ENCODE measurements at regions not wholly inside any gene's neighbourhood (a gene's known extent, or its start where the extent isn't known, plus 50 kb on each side); places are given as distances from the start of the nearest gene placed in this dataset.

GRCh38 chrX:7399373-7399772, 251.4 kb upstream of the PUDP start:
- Histone ChIP-seq H3K4me1 (replicated peaks) (no peaks in the 10 kb centered on the region), H3K9me3 (no peaks in the 10 kb centered on the region), H3K27me3 (replicated peaks; ENCODE audit: insufficient read depth) (no peaks in the 10 kb centered on the region), H3K27ac (no peak overlapping the region), H3K4me3 (no peak overlapping the region), H3K36me3 (no peaks in the 10 kb centered on the region)
- WGBS: 95% methylated on average over 2 of the region's 2 CpGs
- intact Hi-C loops (cut with DNase I): no loop called here
- TF ChIP-seq CTCF (IDR thresholded peaks at IDR 0.05) (no peak), POLR2A (IDR thresholded peaks at IDR 0.05) (no peak), POLR2AphosphoS5 (IDR thresholded peaks at IDR 0.05) (no peak)
- no peak for DNase-seq (ENCODE audit: low spot score)

GRCh38 chrX:7390441-7390840, 242.5 kb upstream of the PUDP start:
- Histone ChIP-seq H3K27ac (no peak overlapping the region), H3K27me3 (replicated peaks; ENCODE audit: insufficient read depth) (no peaks in the 10 kb centered on the region), H3K4me3 (no peak overlapping the region), H3K4me1 (replicated peaks) (no peaks in the 10 kb centered on the region), H3K36me3 (no peaks in the 10 kb centered on the region), H3K9me3 (no peaks in the 10 kb centered on the region)
- TF ChIP-seq CTCF (IDR thresholded peaks at IDR 0.05): no peak
- WGBS: 77% methylated on average over 2 of the region's 2 CpGs
- intact Hi-C loops (cut with DNase I): no loop called here
- DNase-seq (ENCODE audit: low spot score): no peak

GRCh38 chrX:7389576-7389975, 241.6 kb upstream of the PUDP start:
- intact Hi-C loops (cut with DNase I): no loop called here
- TF ChIP-seq CTCF (IDR thresholded peaks at IDR 0.05) (no peak), POLR2AphosphoS5 (IDR thresholded peaks at IDR 0.05) (no peak), POLR2A (IDR thresholded peaks at IDR 0.05) (no peak)
- Histone ChIP-seq H3K36me3 (no peaks in the 10 kb centered on the region), H3K27ac (no peak overlapping the region), H3K4me1 (replicated peaks) (no peaks in the 10 kb centered on the region), H3K27me3 (replicated peaks; ENCODE audit: insufficient read depth) (no peaks in the 10 kb centered on the region), H3K9me3 (no peaks in the 10 kb centered on the region), H3K4me3 (no peak overlapping the region)
- no peak for DNase-seq (ENCODE audit: low spot score)
- 22% methylated on average over 2 of the region's 2 CpGs for WGBS

DNA sequence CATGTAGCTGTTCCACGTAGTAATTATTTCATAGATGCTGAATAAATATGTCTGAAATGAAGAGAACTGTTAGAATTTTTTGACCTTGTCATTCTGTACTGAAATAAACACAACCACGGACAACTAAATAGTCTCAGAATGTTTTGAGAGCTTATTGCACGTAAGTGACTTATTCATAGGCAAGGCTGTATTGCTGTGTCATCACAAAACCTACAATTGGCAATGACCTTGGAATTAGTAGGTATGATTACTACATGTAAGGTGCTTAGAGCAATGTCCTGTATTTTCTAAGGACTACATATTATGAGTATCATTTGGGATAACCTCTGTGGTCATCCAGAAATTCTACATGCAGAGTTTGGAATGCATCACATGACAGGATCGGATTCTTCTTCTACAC, 237.2 kb upstream of the PUDP start:
- Histone ChIP-seq H3K4me3 (no peak overlapping the region), H3K4me1 (replicated peaks) (no peaks in the 10 kb centered on the region), H3K36me3 (no peaks in the 10 kb centered on the region), H3K27ac (no peak overlapping the region), H3K9me3 (no peaks in the 10 kb centered on the region), H3K27me3 (replicated peaks; ENCODE audit: insufficient read depth) (no peaks in the 10 kb centered on the region)
- TF ChIP-seq POLR2A (IDR thresholded peaks at IDR 0.05) (no peak), CTCF (IDR thresholded peaks at IDR 0.05) (no peak), POLR2AphosphoS5 (IDR thresholded peaks at IDR 0.05) (no peak)
- DNase-seq (ENCODE audit: low spot score): no peak
- 88% methylated on average over 4 of the region's 4 CpGs for WGBS
- intact Hi-C loops (cut with DNase I): no loop called here

GRCh38 chrX:7378406-7378805, 230.5 kb upstream of the PUDP start:
- no peak overlapping the region for H3K27ac ChIP-seq
- no peak for DNase-seq (ENCODE audit: low spot score)
- intact Hi-C loops (cut with DNase I): no loop called here

More at GRCh38 chrX:7378406-7378805, 230.5 kb upstream of the PUDP start:
- WGBS: 70% methylated on average over 2 of the region's 3 CpGs
- Histone ChIP-seq H3K9me3 (no peaks in the 10 kb centered on the region), H3K4me1 (replicated peaks) (no peaks in the 10 kb centered on the region), H3K27me3 (replicated peaks; ENCODE audit: insufficient read depth) (no peaks in the 10 kb centered on the region), H3K4me3 (no peak overlapping the region), H3K36me3 (no peaks in the 10 kb centered on the region)
- no peak for TF ChIP-seq CTCF (IDR thresholded peaks at IDR 0.05)
- no peak for TF ChIP-seq POLR2AphosphoS5 (IDR thresholded peaks at IDR 0.05)
- no peak for TF ChIP-seq POLR2A (IDR thresholded peaks at IDR 0.05)

All from prostate gland (tissue), 2 donors.